Neuronal stem cell (in vitro differentiated cells): ENCODE measurements at regions not wholly inside any gene's neighbourhood (a gene's known extent, or its start where the extent isn't known, plus 50 kb on each side); places are given as distances from the start of the nearest gene placed in this dataset.

Source experiments
- DNase-seq: peaks from one replicate; pipeline ENCODE4 v3.0.0-alpha.2; 2013; ENCODE audit warnings: low spot score
- H2AFZ ChIP-seq: one replicate; pipeline ENCODE4 v1.6.1; 2013; ENCODE audit warnings: mild to moderate bottlenecking, low read length, inconsistent platforms
- H2AK5ac ChIP-seq: 2 replicates; pipeline ENCODE4 v1.6.1; 2013; ENCODE audit warnings: low read depth, mild to moderate bottlenecking, inconsistent platforms, low read length, moderate library complexity, mixed read lengths
- H2BK120ac ChIP-seq: 2 replicates; pipeline ENCODE4 v1.6.1; 2013; ENCODE audit warnings: low read depth, mild to moderate bottlenecking, inconsistent platforms, low read length, moderate library complexity, mixed read lengths
- H2BK12ac ChIP-seq: one replicate; pipeline ENCODE4 v1.6.1; 2013; ENCODE audit warnings: low read length, inconsistent platforms
- H2BK15ac ChIP-seq: 2 replicates; pipeline ENCODE4 v1.6.1; 2013; ENCODE audit warnings: mild to moderate bottlenecking, low read length, inconsistent platforms, mixed read lengths
- H2BK5ac ChIP-seq: one replicate; pipeline ENCODE4 v1.6.1; 2013; ENCODE audit warnings: inconsistent platforms, mild to moderate bottlenecking, low read length, moderate library complexity
- H3K14ac ChIP-seq: one replicate; pipeline ENCODE4 v1.6.1; 2013; ENCODE audit warnings: low read length, inconsistent platforms
- H3K18ac ChIP-seq: 2 replicates; pipeline ENCODE4 v1.6.1; 2013; ENCODE audit warnings: low read length, inconsistent platforms
- H3K23ac ChIP-seq: 2 replicates; pipeline ENCODE4 v1.6.1; 2013; ENCODE audit warnings: low read depth, mild to moderate bottlenecking, mixed read lengths, low read length, inconsistent platforms; ENCODE audit not compliant: poor library complexity
- H3K27ac ChIP-seq: replicated peaks from 3 replicates; pipeline ENCODE4 v1.5.1; 2013; ENCODE audit warnings: low read length, inconsistent platforms
- H3K27me3 ChIP-seq, 3 experiments: 2 replicates each; pipeline ENCODE4 v1.6.1; 2013; ENCODE audit warnings: low read length in 3 of 3, mild to moderate bottlenecking in 2 of 3, inconsistent platforms in 1 of 3, low read depth in 1 of 3, mixed read lengths in 1 of 3, moderate library complexity in 1 of 3; ENCODE audit not compliant: control insufficient read depth in 3 of 3, insufficient read depth in 3 of 3
- H3K36me3 ChIP-seq, 2 donors: replicated peaks in 1 of 2; 2 replicates each; pipeline ENCODE4 v1.6.1; 2013; ENCODE audit warnings: low read length in 2 of 2; ENCODE audit not compliant: control insufficient read depth in 2 of 2, insufficient read depth in 2 of 2
- H3K4ac ChIP-seq: 2 replicates; pipeline ENCODE4 v1.6.1; 2013; ENCODE audit warnings: inconsistent platforms, mild to moderate bottlenecking, low read length, moderate library complexity
- H3K4me1 ChIP-seq, 2 donors: 1 replicate in 1 of 2; 2 replicates in 1 of 2; pipeline ENCODE4 v1.6.1; 2013; ENCODE audit warnings: low read length in 2 of 2, low read depth in 1 of 2; ENCODE audit not compliant: control insufficient read depth in 2 of 2, insufficient read depth in 1 of 2
- H3K4me2 ChIP-seq: one replicate; pipeline ENCODE4 v1.6.1; 2013; ENCODE audit warnings: mild to moderate bottlenecking, low read length, inconsistent platforms; ENCODE audit not compliant: insufficient read depth, poor library complexity, severe bottlenecking
- H3K4me3 ChIP-seq, 2 donors: 2 replicates each; pipeline ENCODE4 v1.5.1; 2013; ENCODE audit warnings: low read length in 2 of 2, mild to moderate bottlenecking in 2 of 2, inconsistent platforms in 1 of 2, moderate library complexity in 1 of 2
- H3K79me1 ChIP-seq: one replicate; pipeline ENCODE4 v1.6.1; 2013; ENCODE audit warnings: low read depth, mild to moderate bottlenecking, inconsistent platforms, low read length, moderate library complexity
- H3K9ac ChIP-seq: one replicate; pipeline ENCODE4 v1.6.1; 2013; ENCODE audit warnings: mild to moderate bottlenecking, low read depth, low read length, inconsistent platforms; ENCODE audit not compliant: poor library complexity
- H3K9me3 ChIP-seq, 2 donors: replicated peaks in 1 of 2; 2 replicates each; pipeline versions ENCODE3 to v1.6.1; 2013; ENCODE audit warnings: low read length in 2 of 2, mild to moderate bottlenecking in 2 of 2, inconsistent platforms in 1 of 2, low read depth in 1 of 2, mixed read lengths in 1 of 2, moderate library complexity in 1 of 2; ENCODE audit not compliant: control insufficient read depth in 2 of 2, insufficient read depth in 1 of 2
- H4K8ac ChIP-seq: one replicate; pipeline ENCODE4 v1.6.1; 2013; ENCODE audit warnings: low read depth, mild to moderate bottlenecking, inconsistent platforms, low read length, moderate library complexity
- H4K91ac ChIP-seq: one replicate; pipeline ENCODE4 v1.6.1; 2013; ENCODE audit warnings: low read length, low read depth, mild to moderate bottlenecking, inconsistent platforms; ENCODE audit not compliant: poor library complexity
- WGBS, 2 donors: extraction: QIAGEN DNeasy Blood & Tissue Kit; methylation state at CpG; one replicate each; pipeline ENCODE4 v1.1.7; 2013; ENCODE audit warnings: missing lambda C conversion rate in 2 of 2, mixed read lengths in 1 of 2; ENCODE audit not compliant: insufficient read length in 2 of 2, insufficient replicate concordance in 1 of 2; ENCODE audit errors: extremely low coverage in 2 of 2; 5-methylcytosine and 5-hydroxymethylcytosine counted together

- H3K27me3 ChIP-seq = no peaks in the 10 kb centered on the region
- H2BK5ac ChIP-seq = no peak overlapping the region
- peaks cover 0 to 2% of the 10 kb centered on the region in 2 donors for H3K4me1 ChIP-seq
- no peak overlapping the region for H3K23ac ChIP-seq
- H3K18ac ChIP-seq = no peak overlapping the region
- no peak overlapping the region for H3K4me2 ChIP-seq
- no peak overlapping the region for H2AFZ ChIP-seq
- H3K79me1 ChIP-seq = no peaks in the 10 kb centered on the region
- no peak overlapping the region for H2AK5ac ChIP-seq
- H3K27ac ChIP-seq = no peak overlapping the region
- H3K9ac ChIP-seq = no peak overlapping the region
- DNase-seq = no peak
- H2BK15ac ChIP-seq = no peak overlapping the region
- no peak overlapping the region for H2BK12ac ChIP-seq
- H2BK120ac ChIP-seq = no peak overlapping the region
- no peak overlapping the region for H3K4ac ChIP-seq
- H4K8ac ChIP-seq = no peak overlapping the region
- H3K14ac ChIP-seq = no peak overlapping the region
- no peak overlapping the region for H3K4me3 ChIP-seq
- no peaks in the 10 kb centered on the region for H3K9me3 ChIP-seq
- H4K91ac ChIP-seq = no peak overlapping the region
- no peaks in the 10 kb centered on the region for H3K36me3 ChIP-seq
Measured at GRCh38 chr1:221994274-221994698, 252.4 kb upstream of the DUSP10 start.

- no peak overlapping the region for H2BK120ac ChIP-seq
- H2AK5ac ChIP-seq = no peak overlapping the region
- no peak overlapping the region for H2BK5ac ChIP-seq
- H2BK12ac ChIP-seq = no peak overlapping the region
- no peaks in the 10 kb centered on the region for H3K9me3 ChIP-seq
- H3K27me3 ChIP-seq = no peaks in the 10 kb centered on the region
- H3K36me3 ChIP-seq = no peaks in the 10 kb centered on the region
- H3K4me3 ChIP-seq = no peak overlapping the region
- no peak overlapping the region for H3K23ac ChIP-seq
- no peak overlapping the region for H3K18ac ChIP-seq
- peaks cover 0 to 2% of the 10 kb centered on the region in 2 donors for H3K4me1 ChIP-seq
- DNase-seq = no peak
- H3K27ac ChIP-seq = no peak overlapping the region
- no peak overlapping the region for H3K4me2 ChIP-seq
- H4K91ac ChIP-seq = no peak overlapping the region
- H2BK15ac ChIP-seq = no peak overlapping the region
- no peak overlapping the region for H4K8ac ChIP-seq
- H2AFZ ChIP-seq = no peak overlapping the region
- no peak overlapping the region for H3K4ac ChIP-seq
- no peak overlapping the region for H3K9ac ChIP-seq
- H3K14ac ChIP-seq = no peak overlapping the region
- no peaks in the 10 kb centered on the region for H3K79me1 ChIP-seq
Measured at GRCh38 chr1:221993444-221993948, 251.6 kb upstream of the DUSP10 start.

- Histone ChIP-seq H4K8ac (no peak overlapping the region), H3K27ac (no peak overlapping the region), H2AK5ac (no peak overlapping the region), H2BK5ac (no peak overlapping the region), H2BK120ac (no peak overlapping the region), H3K9ac (no peak overlapping the region), H3K14ac (no peak overlapping the region), H3K79me1 (no peaks in the 10 kb centered on the region), H3K23ac (no peak overlapping the region), H3K4me2 (no peak overlapping the region), H2BK15ac (no peak overlapping the region), H3K4me3 (no peak overlapping the region), H3K4ac (no peak overlapping the region), H3K18ac (no peak overlapping the region), H3K4me1 (no peaks in the 10 kb centered on the region), H3K9me3 (no peaks in the 10 kb centered on the region), H3K27me3 (no peaks in the 10 kb centered on the region), H2BK12ac (no peak overlapping the region), H3K36me3 (no peaks in the 10 kb centered on the region), H2AFZ (no peak overlapping the region), H4K91ac (no peak overlapping the region)
- no peak for DNase-seq
- WGBS, 2 donors = no CpG with 5 or more reads among the region's 2 CpGs
Measured at GRCh38 chr1:221992427-221992826, 250.5 kb upstream of the DUSP10 start.

- no peak overlapping the region for H2BK12ac ChIP-seq
- no peaks in the 10 kb centered on the region for H3K9me3 ChIP-seq
- no peaks in the 10 kb centered on the region for H3K79me1 ChIP-seq
- no peaks in the 10 kb centered on the region for H3K27me3 ChIP-seq
- WGBS, 2 donors = no CpG with 5 or more reads among the region's 1 CpG
- H3K4me3 ChIP-seq = no peak overlapping the region
- H2BK5ac ChIP-seq = no peak overlapping the region
- no peak overlapping the region for H3K18ac ChIP-seq
- no peaks in the 10 kb centered on the region for H3K36me3 ChIP-seq
- H3K4me2 ChIP-seq = no peak overlapping the region
- H3K4me1 ChIP-seq = no peaks in the 10 kb centered on the region
- H4K8ac ChIP-seq = no peak overlapping the region
- no peak overlapping the region for H2AK5ac ChIP-seq
- H3K23ac ChIP-seq = no peak overlapping the region
- no peak overlapping the region for H3K4ac ChIP-seq
- H2BK15ac ChIP-seq = no peak overlapping the region
- no peak for DNase-seq
- H2BK120ac ChIP-seq = no peak overlapping the region
- H4K91ac ChIP-seq = no peak overlapping the region
- no peak overlapping the region for H3K9ac ChIP-seq
- no peak overlapping the region for H3K14ac ChIP-seq
- H3K27ac ChIP-seq = no peak overlapping the region
- no peak overlapping the region for H2AFZ ChIP-seq
Measured at GRCh38 chr1:221991221-221991620, 249.3 kb upstream of the DUSP10 start.
